DND-41 (cell line): ENCODE measurements at regions not wholly inside any gene's neighbourhood (a gene's known extent, or its start where the extent isn't known, plus 50 kb on each side); places are given as distances from the start of the nearest gene placed in this dataset.

Experiments
- ATAC-seq: fragments of 200-7000 bp; cut with Tn5 transposase; 3 replicates; pipeline ENCODE4 v1.9.1; 2021; ENCODE audit warnings: low read depth; ENCODE audit not compliant: insufficient read depth
- DNase-seq: peaks from one replicate; pipeline ENCODE4 v3.0.0-alpha.2; 2020
- H2AFZ ChIP-seq: 2 replicates; pipeline ENCODE4 v1.6.0; 2012; ENCODE audit warnings: low read depth, low read length
- H3K27ac ChIP-seq: 2 replicates; pipeline ENCODE4 v1.5.1; 2012; ENCODE audit warnings: low read length, inconsistent platforms
- H3K27me3 ChIP-seq: fragments of 200-600 bp; sonication (generic); 2 replicates; pipeline ENCODE4 v1.6.0; 2012; ENCODE audit warnings: low read length, mild to moderate bottlenecking, inconsistent platforms; ENCODE audit not compliant: insufficient read depth, poor library complexity
- H3K36me3 ChIP-seq: 2 replicates; pipeline ENCODE4 v1.5.1; 2012; ENCODE audit warnings: low read length, inconsistent platforms; ENCODE audit not compliant: insufficient read depth
- H3K4me1 ChIP-seq: 2 replicates; pipeline ENCODE4 v1.5.1; 2012; ENCODE audit warnings: mild to moderate bottlenecking, low read length; ENCODE audit not compliant: insufficient read depth
- H3K4me2 ChIP-seq: 2 replicates; pipeline ENCODE4 v1.6.0; 2012; ENCODE audit warnings: mild to moderate bottlenecking, moderate library complexity, low read length, inconsistent platforms; ENCODE audit not compliant: insufficient read depth
- H3K4me3 ChIP-seq, 2 experiments: fragments of 200-600 bp in 1 of 2; shearing (Covaris generic) in 1 of 2; 2 replicates each; pipeline ENCODE4 v1.5.1; 2012 to 2016; ENCODE audit warnings: inconsistent platforms in 2 of 2, low read length in 2 of 2, mild to moderate bottlenecking in 2 of 2, low read depth in 1 of 2, moderate library complexity in 1 of 2
- H3K79me2 ChIP-seq: 2 replicates; pipeline ENCODE4 v1.6.0; 2012; ENCODE audit warnings: low read length, inconsistent platforms; ENCODE audit not compliant: insufficient read depth
- H3K9ac ChIP-seq: 2 replicates; pipeline ENCODE4 v1.6.0; 2012; ENCODE audit warnings: low read depth, mild to moderate bottlenecking, inconsistent platforms, low read length, moderate library complexity
- H3K9me3 ChIP-seq: 2 replicates; pipeline ENCODE4 v1.5.1; 2012; ENCODE audit warnings: low read length, moderate library complexity, mild to moderate bottlenecking, inconsistent platforms; ENCODE audit not compliant: insufficient read depth, severe bottlenecking
- H4K20me1 ChIP-seq: 2 replicates; pipeline ENCODE4 v1.6.0; 2012; ENCODE audit warnings: low read length; ENCODE audit not compliant: insufficient read depth
- CTCF ChIP-seq: IDR thresholded peaks from 2 replicates; pipeline ENCODE4 v1.5.1; 2012; ENCODE audit warnings: borderline replicate concordance, low read length, moderate library complexity, mild to moderate bottlenecking; ENCODE audit not compliant: poor library complexity, severe bottlenecking; ENCODE audit errors: extremely low read depth
- EZH2 ChIP-seq: IDR thresholded peaks from 3 replicates; pipeline ENCODE4 v1.6.1; 2012; ENCODE audit warnings: borderline replicate concordance, low read depth, mild to moderate bottlenecking, moderate library complexity, low read length, inconsistent platforms; ENCODE audit not compliant: severe bottlenecking

- ATAC-seq: no peak
- H3K9me3 ChIP-seq: no peaks in the 10 kb centered on the region
- no peak overlapping the region for H3K4me2 ChIP-seq
- TF ChIP-seq EZH2 (no peak), CTCF (no peak)
- peaks cover 12% of the 10 kb centered on the region for H3K27me3 ChIP-seq
- H3K9ac ChIP-seq: no peak overlapping the region
- H4K20me1 ChIP-seq: no peaks in the 10 kb centered on the region; the same call in 1 of the 2 replicates
- H3K79me2 ChIP-seq: no peaks in the 10 kb centered on the region
- H3K4me3 ChIP-seq: no peak overlapping the region
- no peak overlapping the region for H3K27ac ChIP-seq
- no peaks in the 10 kb centered on the region for H3K36me3 ChIP-seq
- H3K4me1 ChIP-seq: no peaks in the 10 kb centered on the region
- no peak overlapping the region for H2AFZ ChIP-seq
- DNase-seq: no peak
Observed at GRCh38 chr2:235134420-235134819, 182.6 kb downstream of the SH3BP4 start.

GRCh38 chr2:235135195-235135965, 183.6 kb downstream of the SH3BP4 start:
- Histone ChIP-seq H3K9me3 (no peaks in the 10 kb centered on the region), H3K4me2 (no peak overlapping the region), H2AFZ (no peak overlapping the region), H3K79me2 (no peaks in the 10 kb centered on the region), H3K27me3 (peaks cover 12% of the 10 kb centered on the region), H3K27ac (no peak overlapping the region), H3K4me3 (no peak overlapping the region), H3K4me1 (no peaks in the 10 kb centered on the region), H4K20me1 (no peaks in the 10 kb centered on the region; the same call in 1 of the 2 replicates), H3K36me3 (no peaks in the 10 kb centered on the region), H3K9ac (no peak overlapping the region)
- DNase-seq: no peak
- TF ChIP-seq CTCF (no peak), EZH2 (no peak)
- ATAC-seq: no peak

GRCh38 chr2:235135990-235136561, 184.3 kb downstream of the SH3BP4 start:
- Histone ChIP-seq H3K9ac (no peak overlapping the region), H3K27ac (no peak overlapping the region), H4K20me1 (no peaks in the 10 kb centered on the region; the same call in 1 of the 2 replicates), H2AFZ (no peak overlapping the region), H3K27me3 (peaks cover 15% of the 10 kb centered on the region), H3K4me1 (no peaks in the 10 kb centered on the region), H3K9me3 (no peaks in the 10 kb centered on the region), H3K79me2 (no peaks in the 10 kb centered on the region), H3K36me3 (no peaks in the 10 kb centered on the region), H3K4me2 (no peak overlapping the region), H3K4me3 (no peak overlapping the region)
- ATAC-seq (0 out of 3 replicates have a peak, but pooled peaks have one; percentile 50), DNase-seq (peak; percentile 38)
- TF ChIP-seq EZH2 (no peak), CTCF (peak; percentile 68)
